ENCODE measurements at regions not wholly inside any gene's neighbourhood (a gene's known extent, or its start where the extent isn't known, plus 50 kb on each side); places are given as distances from the start of the nearest gene placed in this dataset.

DNA sequence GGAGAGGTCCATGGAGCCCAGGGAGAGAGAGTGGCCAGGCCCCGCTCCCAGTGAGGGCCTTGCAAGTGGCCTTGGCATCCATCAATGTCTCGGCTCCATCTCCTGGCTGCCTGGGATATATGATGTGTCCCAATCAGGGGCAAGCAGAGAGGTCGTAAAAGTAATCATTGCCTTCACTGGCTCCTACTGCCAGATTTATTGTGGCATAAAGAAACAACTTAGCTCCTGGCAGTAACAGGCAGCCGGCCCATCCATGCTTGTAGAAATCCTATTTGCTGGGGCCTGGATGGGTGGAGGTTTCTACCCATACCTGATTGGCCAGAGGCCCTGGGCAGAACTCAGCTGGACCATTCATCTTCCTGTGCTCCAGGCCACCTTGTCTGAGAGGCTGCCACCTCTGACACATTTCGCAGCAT, 272.6 kb downstream of the MATN1 start:
- TF ChIP-seq, protein P1, sequence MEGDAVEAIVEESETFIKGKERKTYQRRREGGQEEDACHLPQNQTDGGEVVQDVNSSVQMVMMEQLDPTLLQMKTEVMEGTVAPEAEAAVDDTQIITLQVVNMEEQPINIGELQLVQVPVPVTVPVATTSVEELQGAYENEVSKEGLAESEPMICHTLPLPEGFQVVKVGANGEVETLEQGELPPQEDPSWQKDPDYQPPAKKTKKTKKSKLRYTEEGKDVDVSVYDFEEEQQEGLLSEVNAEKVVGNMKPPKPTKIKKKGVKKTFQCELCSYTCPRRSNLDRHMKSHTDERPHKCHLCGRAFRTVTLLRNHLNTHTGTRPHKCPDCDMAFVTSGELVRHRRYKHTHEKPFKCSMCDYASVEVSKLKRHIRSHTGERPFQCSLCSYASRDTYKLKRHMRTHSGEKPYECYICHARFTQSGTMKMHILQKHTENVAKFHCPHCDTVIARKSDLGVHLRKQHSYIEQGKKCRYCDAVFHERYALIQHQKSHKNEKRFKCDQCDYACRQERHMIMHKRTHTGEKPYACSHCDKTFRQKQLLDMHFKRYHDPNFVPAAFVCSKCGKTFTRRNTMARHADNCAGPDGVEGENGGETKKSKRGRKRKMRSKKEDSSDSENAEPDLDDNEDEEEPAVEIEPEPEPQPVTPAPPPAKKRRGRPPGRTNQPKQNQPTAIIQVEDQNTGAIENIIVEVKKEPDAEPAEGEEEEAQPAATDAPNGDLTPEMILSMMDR (IDR thresholded peaks at IDR 0.05; ENCODE audit: low read depth, low read length, missing input control) = no peak
- TF ChIP-seq RAD21 (IDR thresholded peaks at IDR 0.05) = no peak
- TF ChIP-seq, protein P2, sequence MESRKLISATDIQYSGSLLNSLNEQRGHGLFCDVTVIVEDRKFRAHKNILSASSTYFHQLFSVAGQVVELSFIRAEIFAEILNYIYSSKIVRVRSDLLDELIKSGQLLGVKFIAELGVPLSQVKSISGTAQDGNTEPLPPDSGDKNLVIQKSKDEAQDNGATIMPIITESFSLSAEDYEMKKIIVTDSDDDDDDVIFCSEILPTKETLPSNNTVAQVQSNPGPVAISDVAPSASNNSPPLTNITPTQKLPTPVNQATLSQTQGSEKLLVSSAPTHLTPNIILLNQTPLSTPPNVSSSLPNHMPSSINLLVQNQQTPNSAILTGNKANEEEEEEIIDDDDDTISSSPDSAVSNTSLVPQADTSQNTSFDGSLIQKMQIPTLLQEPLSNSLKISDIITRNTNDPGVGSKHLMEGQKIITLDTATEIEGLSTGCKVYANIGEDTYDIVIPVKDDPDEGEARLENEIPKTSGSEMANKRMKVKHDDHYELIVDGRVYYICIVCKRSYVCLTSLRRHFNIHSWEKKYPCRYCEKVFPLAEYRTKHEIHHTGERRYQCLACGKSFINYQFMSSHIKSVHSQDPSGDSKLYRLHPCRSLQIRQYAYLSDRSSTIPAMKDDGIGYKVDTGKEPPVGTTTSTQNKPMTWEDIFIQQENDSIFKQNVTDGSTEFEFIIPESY (IDR thresholded peaks at IDR 0.05) = no peak
- TF ChIP-seq, protein P3, sequence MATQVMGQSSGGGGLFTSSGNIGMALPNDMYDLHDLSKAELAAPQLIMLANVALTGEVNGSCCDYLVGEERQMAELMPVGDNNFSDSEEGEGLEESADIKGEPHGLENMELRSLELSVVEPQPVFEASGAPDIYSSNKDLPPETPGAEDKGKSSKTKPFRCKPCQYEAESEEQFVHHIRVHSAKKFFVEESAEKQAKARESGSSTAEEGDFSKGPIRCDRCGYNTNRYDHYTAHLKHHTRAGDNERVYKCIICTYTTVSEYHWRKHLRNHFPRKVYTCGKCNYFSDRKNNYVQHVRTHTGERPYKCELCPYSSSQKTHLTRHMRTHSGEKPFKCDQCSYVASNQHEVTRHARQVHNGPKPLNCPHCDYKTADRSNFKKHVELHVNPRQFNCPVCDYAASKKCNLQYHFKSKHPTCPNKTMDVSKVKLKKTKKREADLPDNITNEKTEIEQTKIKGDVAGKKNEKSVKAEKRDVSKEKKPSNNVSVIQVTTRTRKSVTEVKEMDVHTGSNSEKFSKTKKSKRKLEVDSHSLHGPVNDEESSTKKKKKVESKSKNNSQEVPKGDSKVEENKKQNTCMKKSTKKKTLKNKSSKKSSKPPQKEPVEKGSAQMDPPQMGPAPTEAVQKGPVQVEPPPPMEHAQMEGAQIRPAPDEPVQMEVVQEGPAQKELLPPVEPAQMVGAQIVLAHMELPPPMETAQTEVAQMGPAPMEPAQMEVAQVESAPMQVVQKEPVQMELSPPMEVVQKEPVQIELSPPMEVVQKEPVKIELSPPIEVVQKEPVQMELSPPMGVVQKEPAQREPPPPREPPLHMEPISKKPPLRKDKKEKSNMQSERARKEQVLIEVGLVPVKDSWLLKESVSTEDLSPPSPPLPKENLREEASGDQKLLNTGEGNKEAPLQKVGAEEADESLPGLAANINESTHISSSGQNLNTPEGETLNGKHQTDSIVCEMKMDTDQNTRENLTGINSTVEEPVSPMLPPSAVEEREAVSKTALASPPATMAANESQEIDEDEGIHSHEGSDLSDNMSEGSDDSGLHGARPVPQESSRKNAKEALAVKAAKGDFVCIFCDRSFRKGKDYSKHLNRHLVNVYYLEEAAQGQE (IDR thresholded peaks at IDR 0.05) = no peak
- no peak for TF ChIP-seq YY1 (IDR thresholded peaks at IDR 0.05)
- no peak for TF ChIP-seq HNF4G (IDR thresholded peaks at IDR 0.05)
- no peak for TF ChIP-seq HNF4A (conservative IDR thresholded peaks at IDR 0.05)
